ENCODE measurements at regions not wholly inside any gene's neighbourhood (a gene's known extent, or its start where the extent isn't known, plus 50 kb on each side); places are given as distances from the start of the nearest gene placed in this dataset.
"Not testable (repeated sequence)": the region's sequence is repeated elsewhere in the genome, so short reads cannot be mapped to it uniquely, and the experiment has no call there.

GRCh38 chr3:16700651-16701050 lies 95.4 kb upstream of the DAZL start:
- Histone ChIP-seq H3K36me3 (ENCODE audit: control insufficient read depth in 2 of 2, insufficient read depth in 2 of 2, low read length in 1 of 2) (no peaks in the 10 kb centered on the region), H3K27me3 (ENCODE audit: control insufficient read depth in 2 of 2, insufficient read depth in 1 of 2, low read length in 1 of 2) (no peaks in the 10 kb centered on the region), H3K4me1 (ENCODE audit: control insufficient read depth in 2 of 2, insufficient read depth in 2 of 2, low read length in 2 of 2) (no peaks in the 10 kb centered on the region), H3K4me3 (ENCODE audit: low read length in 2 of 2) (no peak overlapping the region), H3K27ac (ENCODE audit: low read depth in 1 of 2, low read length in 1 of 2) (no peak overlapping the region), H3K9me3 (ENCODE audit: control insufficient read depth in 2 of 2, insufficient read depth in 1 of 2, low read length in 1 of 2) (no peaks in the 10 kb centered on the region)
- DNase-seq (ENCODE audit: low read depth in 6 of 9, low spot score in 9 of 9): no peak

GRCh38 chr3:16704941-16705340 lies 99.7 kb upstream of the DAZL start:
- 73% methylated on average over 2 of the region's 2 CpGs for WGBS
- H3K4me1 ChIP-seq (ENCODE audit: control insufficient read depth in 2 of 2, insufficient read depth in 2 of 2, low read length in 2 of 2): no peaks in the 10 kb centered on the region
- H3K4me3 ChIP-seq (ENCODE audit: low read length in 2 of 2): no peak overlapping the region
- H3K36me3 ChIP-seq (ENCODE audit: control insufficient read depth in 2 of 2, insufficient read depth in 2 of 2, low read length in 1 of 2): no peaks in the 10 kb centered on the region
- H3K27me3 ChIP-seq (ENCODE audit: control insufficient read depth in 2 of 2, insufficient read depth in 1 of 2, low read length in 1 of 2): no peaks in the 10 kb centered on the region
- DNase-seq (ENCODE audit: low read depth in 6 of 9, low spot score in 9 of 9): no peak
- no peak overlapping the region for H3K27ac ChIP-seq (ENCODE audit: low read depth in 1 of 2, low read length in 1 of 2)
- no peaks in the 10 kb centered on the region for H3K9me3 ChIP-seq (ENCODE audit: control insufficient read depth in 2 of 2, insufficient read depth in 1 of 2, low read length in 1 of 2)

GRCh38 chr3:16707260-16707659 lies 102.0 kb upstream of the DAZL start:
- Histone ChIP-seq H3K36me3 (ENCODE audit: control insufficient read depth in 2 of 2, insufficient read depth in 2 of 2, low read length in 1 of 2) (no peaks in the 10 kb centered on the region), H3K4me1 (ENCODE audit: control insufficient read depth in 2 of 2, insufficient read depth in 2 of 2, low read length in 2 of 2) (no peaks in the 10 kb centered on the region)
- 72% methylated on average over 4 of the region's 4 CpGs for WGBS

GRCh38 chr3:16708285-16708684 lies 103.1 kb upstream of the DAZL start:
- no peak overlapping the region for H3K27ac ChIP-seq (ENCODE audit: low read depth in 1 of 2, low read length in 1 of 2)
- no peaks in the 10 kb centered on the region for H3K9me3 ChIP-seq (ENCODE audit: control insufficient read depth in 2 of 2, insufficient read depth in 1 of 2, low read length in 1 of 2)
- DNase-seq (ENCODE audit: low read depth in 6 of 9, low spot score in 9 of 9): no peak
- no peaks in the 10 kb centered on the region for H3K4me1 ChIP-seq (ENCODE audit: control insufficient read depth in 2 of 2, insufficient read depth in 2 of 2, low read length in 2 of 2)
- H3K4me3 ChIP-seq (ENCODE audit: low read length in 2 of 2): no peak overlapping the region
- no peaks in the 10 kb centered on the region for H3K36me3 ChIP-seq (ENCODE audit: control insufficient read depth in 2 of 2, insufficient read depth in 2 of 2, low read length in 1 of 2)
- no peaks in the 10 kb centered on the region for H3K27me3 ChIP-seq (ENCODE audit: control insufficient read depth in 2 of 2, insufficient read depth in 1 of 2, low read length in 1 of 2)

More at GRCh38 chr3:16707260-16707659, 102.0 kb upstream of the DAZL start:
- Histone ChIP-seq H3K27ac (ENCODE audit: low read depth in 1 of 2, low read length in 1 of 2) (no peak overlapping the region), H3K4me3 (ENCODE audit: low read length in 2 of 2) (no peak overlapping the region), H3K27me3 (ENCODE audit: control insufficient read depth in 2 of 2, insufficient read depth in 1 of 2, low read length in 1 of 2) (no peaks in the 10 kb centered on the region), H3K9me3 (ENCODE audit: control insufficient read depth in 2 of 2, insufficient read depth in 1 of 2, low read length in 1 of 2) (no peaks in the 10 kb centered on the region)
- DNase-seq (ENCODE audit: low read depth in 6 of 9, low spot score in 9 of 9): no peak

- peaks cover 0 to 16% of the 10 kb centered on the region in 2 donors for H3K9me3 ChIP-seq (ENCODE audit: control insufficient read depth in 2 of 2, insufficient read depth in 1 of 2, low read length in 1 of 2)
- not testable (repeated sequence) for H3K4me3 ChIP-seq (ENCODE audit: low read length in 2 of 2); H3K27me3 ChIP-seq (ENCODE audit: control insufficient read depth in 2 of 2, insufficient read depth in 1 of 2, low read length in 1 of 2); H3K27ac ChIP-seq (ENCODE audit: low read depth in 1 of 2, low read length in 1 of 2); DNase-seq (ENCODE audit: low read depth in 6 of 9, low spot score in 9 of 9); H3K4me1 ChIP-seq (ENCODE audit: control insufficient read depth in 2 of 2, insufficient read depth in 2 of 2, low read length in 2 of 2); H3K36me3 ChIP-seq (ENCODE audit: control insufficient read depth in 2 of 2, insufficient read depth in 2 of 2, low read length in 1 of 2)
- 86% methylated on average over 1 of the region's 1 CpG for WGBS
Measured at GRCh38 chr3:16711691-16712090, 106.5 kb upstream of the DAZL start.

GRCh38 chr3:16715281-16715680 lies 110.1 kb upstream of the DAZL start:
- no peak overlapping the region for H3K4me3 ChIP-seq (ENCODE audit: low read length in 2 of 2)
- H3K9me3 ChIP-seq (ENCODE audit: control insufficient read depth in 2 of 2, insufficient read depth in 1 of 2, low read length in 1 of 2): peaks cover 0 to 18% of the 10 kb centered on the region in 2 donors
- no peak overlapping the region for H3K27ac ChIP-seq (ENCODE audit: low read depth in 1 of 2, low read length in 1 of 2)
- WGBS: 95% methylated on average over 4 of the region's 4 CpGs
- H3K36me3 ChIP-seq (ENCODE audit: control insufficient read depth in 2 of 2, insufficient read depth in 2 of 2, low read length in 1 of 2): no peaks in the 10 kb centered on the region
- no peak for DNase-seq (ENCODE audit: low read depth in 6 of 9, low spot score in 9 of 9)
- no peaks in the 10 kb centered on the region for H3K27me3 ChIP-seq (ENCODE audit: control insufficient read depth in 2 of 2, insufficient read depth in 1 of 2, low read length in 1 of 2)
- no peaks in the 10 kb centered on the region for H3K4me1 ChIP-seq (ENCODE audit: control insufficient read depth in 2 of 2, insufficient read depth in 2 of 2, low read length in 2 of 2)

- Histone ChIP-seq H3K36me3 (ENCODE audit: control insufficient read depth in 2 of 2, insufficient read depth in 2 of 2, low read length in 1 of 2) (no peaks in the 10 kb centered on the region), H3K27ac (ENCODE audit: low read depth in 1 of 2, low read length in 1 of 2) (no peak overlapping the region), H3K27me3 (ENCODE audit: control insufficient read depth in 2 of 2, insufficient read depth in 1 of 2, low read length in 1 of 2) (no peaks in the 10 kb centered on the region), H3K4me3 (ENCODE audit: low read length in 2 of 2) (no peak overlapping the region), H3K4me1 (ENCODE audit: control insufficient read depth in 2 of 2, insufficient read depth in 2 of 2, low read length in 2 of 2) (no peaks in the 10 kb centered on the region), H3K9me3 (ENCODE audit: control insufficient read depth in 2 of 2, insufficient read depth in 1 of 2, low read length in 1 of 2) (peaks cover 0 to 18% of the 10 kb centered on the region in 2 donors)
- DNase-seq (ENCODE audit: low read depth in 6 of 9, low spot score in 9 of 9): no peak
- WGBS: 83% methylated on average over 3 of the region's 3 CpGs
Measured at GRCh38 chr3:16719426-16719825, 114.2 kb upstream of the DAZL start.

- no peak overlapping the region for H3K4me3 ChIP-seq (ENCODE audit: low read length in 2 of 2)
- H3K27ac ChIP-seq (ENCODE audit: low read depth in 1 of 2, low read length in 1 of 2): no peak overlapping the region
- no peaks in the 10 kb centered on the region for H3K36me3 ChIP-seq (ENCODE audit: control insufficient read depth in 2 of 2, insufficient read depth in 2 of 2, low read length in 1 of 2)
- H3K4me1 ChIP-seq (ENCODE audit: control insufficient read depth in 2 of 2, insufficient read depth in 2 of 2, low read length in 2 of 2): no peaks in the 10 kb centered on the region
- no peaks in the 10 kb centered on the region for H3K27me3 ChIP-seq (ENCODE audit: control insufficient read depth in 2 of 2, insufficient read depth in 1 of 2, low read length in 1 of 2)
- DNase-seq (ENCODE audit: low read depth in 6 of 9, low spot score in 9 of 9): no peak
- peaks cover 0 to 9% of the 10 kb centered on the region in 2 donors for H3K9me3 ChIP-seq (ENCODE audit: control insufficient read depth in 2 of 2, insufficient read depth in 1 of 2, low read length in 1 of 2)
- WGBS: 77% methylated on average over 3 of the region's 3 CpGs
Measured at GRCh38 chr3:16720367-16720940, 115.2 kb upstream of the DAZL start.

GRCh38 chr3:16721494-16721893 lies 116.3 kb upstream of the DAZL start:
- no peaks in the 10 kb centered on the region for H3K36me3 ChIP-seq (ENCODE audit: control insufficient read depth in 2 of 2, insufficient read depth in 2 of 2, low read length in 1 of 2)
- DNase-seq (ENCODE audit: low read depth in 6 of 9, low spot score in 9 of 9): no peak
- no peaks in the 10 kb centered on the region for H3K27me3 ChIP-seq (ENCODE audit: control insufficient read depth in 2 of 2, insufficient read depth in 1 of 2, low read length in 1 of 2)
- no peaks in the 10 kb centered on the region for H3K4me1 ChIP-seq (ENCODE audit: control insufficient read depth in 2 of 2, insufficient read depth in 2 of 2, low read length in 2 of 2)
- no peak overlapping the region for H3K4me3 ChIP-seq (ENCODE audit: low read length in 2 of 2)
- WGBS: over 99% methylated on average over 3 of the region's 3 CpGs
- peaks cover 0 to 4% of the 10 kb centered on the region in 2 donors for H3K9me3 ChIP-seq (ENCODE audit: control insufficient read depth in 2 of 2, insufficient read depth in 1 of 2, low read length in 1 of 2)
- no peak overlapping the region for H3K27ac ChIP-seq (ENCODE audit: low read depth in 1 of 2, low read length in 1 of 2)

- Histone ChIP-seq H3K4me1 (ENCODE audit: control insufficient read depth in 2 of 2, insufficient read depth in 2 of 2, low read length in 2 of 2) (no peaks in the 10 kb centered on the region), H3K4me3 (ENCODE audit: low read length in 2 of 2) (no peak overlapping the region), H3K9me3 (ENCODE audit: control insufficient read depth in 2 of 2, insufficient read depth in 1 of 2, low read length in 1 of 2) (no peaks in the 10 kb centered on the region), H3K36me3 (ENCODE audit: control insufficient read depth in 2 of 2, insufficient read depth in 2 of 2, low read length in 1 of 2) (no peaks in the 10 kb centered on the region), H3K27ac (ENCODE audit: low read depth in 1 of 2, low read length in 1 of 2) (no peak overlapping the region), H3K27me3 (ENCODE audit: control insufficient read depth in 2 of 2, insufficient read depth in 1 of 2, low read length in 1 of 2) (no peaks in the 10 kb centered on the region)
- peak in 3 of 9 donors; percentile 4 to 40 (median 7) for DNase-seq (ENCODE audit: low read depth in 6 of 9, low spot score in 9 of 9)
- 58% methylated on average over 1 of the region's 1 CpG for WGBS
Measured at GRCh38 chr3:16723978-16724377, 118.8 kb upstream of the DAZL start.
